Astrocyte of the hippocampus (primary cell): ENCODE measurements at regions not wholly inside any gene's neighbourhood (a gene's known extent, or its start where the extent isn't known, plus 50 kb on each side); places are given as distances from the start of the nearest gene placed in this dataset.
"Not testable (repeated sequence)": the region's sequence is repeated elsewhere in the genome, so short reads cannot be mapped to it uniquely, and the experiment has no call there.

ENCODE experiments used
- DNase-seq: peaks from one replicate; pipeline ENCODE4 v3.0.0; 2011; ENCODE audit warnings: low read depth, low spot score

DNA sequence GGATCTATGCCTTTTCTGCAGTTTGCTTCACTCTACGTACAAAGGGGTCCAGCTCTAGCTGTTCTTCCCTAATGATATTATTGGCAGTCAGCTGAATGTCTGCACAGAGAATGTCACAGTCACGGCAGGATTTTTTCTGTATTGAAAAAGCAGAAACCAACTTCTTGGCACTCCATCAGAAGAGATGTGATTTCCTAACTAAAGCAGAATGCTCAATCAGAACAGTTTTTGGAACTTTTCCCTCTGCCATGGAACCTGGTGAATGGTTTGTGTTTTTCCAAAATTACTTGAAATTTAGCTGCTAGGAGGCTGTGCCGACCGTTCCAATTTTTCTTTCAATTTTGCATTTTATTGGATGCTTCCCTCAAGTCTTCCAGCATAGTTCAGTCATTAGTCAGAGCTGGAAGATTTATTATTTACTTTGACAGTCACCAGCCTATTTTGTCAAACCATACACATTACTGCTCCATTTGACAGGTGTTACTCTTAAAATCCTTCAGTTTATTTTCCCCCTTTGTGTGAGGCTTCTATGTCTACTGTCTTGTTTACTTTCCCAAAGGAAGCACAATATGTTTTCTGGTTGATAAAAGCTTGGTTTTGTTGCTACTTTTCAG, 259.6 kb upstream of the EPHA7 start:
- peak; percentile 57 for DNase-seq

DNA sequence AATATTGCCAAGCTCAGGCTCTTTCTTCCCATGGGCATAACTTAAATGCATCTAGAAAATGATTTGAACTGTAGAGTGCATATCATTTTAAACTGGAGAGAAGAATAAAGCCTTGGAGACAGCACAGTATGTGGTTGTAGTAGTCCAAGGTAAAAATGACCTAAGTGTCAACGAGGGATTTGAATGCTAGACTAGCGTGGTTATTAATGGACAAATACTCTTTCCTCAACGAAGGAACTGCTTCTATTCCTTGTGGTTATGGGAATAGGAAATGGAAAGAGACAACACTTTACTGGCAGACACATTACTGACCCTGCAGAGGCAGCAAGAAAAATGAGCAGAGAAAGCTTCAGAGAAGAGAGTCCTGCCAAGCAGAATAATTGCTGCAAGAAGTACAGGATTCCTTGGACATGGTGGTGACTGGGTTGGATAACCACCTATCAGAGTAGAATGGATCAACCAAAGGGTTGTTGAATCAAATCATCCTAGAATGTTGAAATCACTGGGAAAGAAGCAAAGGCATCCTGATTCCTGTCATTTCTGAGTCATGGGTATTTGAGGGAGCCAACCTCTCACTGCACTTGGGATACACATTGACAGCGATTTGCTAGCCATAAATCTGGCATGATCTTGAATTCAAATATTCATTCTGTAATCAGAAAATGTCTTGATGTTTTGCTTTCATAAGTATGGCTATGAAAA, 258.1 kb upstream of the EPHA7 start:
- DNase-seq: no peak

DNA sequence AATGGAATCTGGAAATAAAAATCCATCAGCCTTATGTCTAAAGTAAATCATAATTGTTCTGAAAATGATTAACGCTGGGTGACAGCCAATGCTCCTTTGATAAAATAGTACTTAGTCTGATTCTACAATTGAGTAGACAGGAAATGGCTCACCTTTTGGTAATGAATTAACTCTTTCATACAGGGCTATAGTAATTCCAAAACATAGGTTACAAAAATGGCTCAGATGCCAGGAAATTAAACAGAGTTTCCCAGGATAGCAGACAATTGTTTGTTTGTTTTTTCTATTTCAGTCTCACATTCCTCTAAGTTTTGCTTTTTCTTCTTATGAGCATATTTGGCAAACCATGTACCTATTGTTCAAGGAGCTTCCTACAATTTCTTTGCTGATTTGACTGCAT, 257.2 kb upstream of the EPHA7 start:
- DNase-seq: no peak

DNA sequence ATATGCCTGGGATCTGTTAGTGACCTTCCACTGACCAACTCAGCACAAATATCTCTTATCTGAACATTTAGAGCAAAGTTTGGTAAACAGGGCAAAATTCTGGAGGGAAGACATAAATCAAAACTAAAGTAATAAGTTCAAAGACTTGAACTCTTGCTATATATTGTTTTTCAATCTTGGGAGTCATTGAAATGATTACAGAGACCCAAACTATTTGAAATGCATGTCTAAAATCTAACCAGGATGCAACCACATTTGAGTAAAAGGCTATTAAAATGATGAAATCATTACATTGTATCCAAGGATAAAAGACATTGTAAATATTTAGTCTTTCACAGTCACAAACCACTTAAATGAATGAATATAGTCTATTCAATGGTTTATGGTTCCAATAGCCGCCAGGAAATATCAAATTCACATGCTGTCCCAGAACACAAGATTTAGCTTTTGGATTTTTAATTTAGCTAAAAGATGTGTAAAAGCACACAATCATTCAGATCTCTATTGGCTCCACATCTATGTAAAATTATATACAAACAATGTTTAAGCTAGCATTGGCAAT, 256.6 kb upstream of the EPHA7 start:
- DNase-seq: no peak

DNA sequence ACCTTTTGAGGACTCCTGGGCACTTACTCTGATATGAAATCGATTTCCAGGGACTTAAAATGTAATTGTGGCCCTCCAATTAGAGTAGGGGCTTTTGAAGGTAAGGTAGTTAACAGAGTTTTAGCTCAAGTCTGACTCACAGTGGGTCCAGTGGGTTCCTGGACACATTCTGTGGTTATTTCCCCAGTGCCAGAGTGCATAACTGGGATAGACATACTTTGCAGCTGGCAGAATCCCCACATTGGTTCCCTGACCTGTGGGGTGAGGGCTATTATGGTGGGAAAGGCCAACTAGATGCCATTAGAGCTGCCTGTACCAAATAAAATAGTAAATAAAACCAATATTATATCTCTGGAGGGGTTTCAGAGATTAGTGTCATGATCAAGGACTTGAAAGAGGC, 243.8 kb upstream of the EPHA7 start:
- DNase-seq: peak; percentile 51

DNA sequence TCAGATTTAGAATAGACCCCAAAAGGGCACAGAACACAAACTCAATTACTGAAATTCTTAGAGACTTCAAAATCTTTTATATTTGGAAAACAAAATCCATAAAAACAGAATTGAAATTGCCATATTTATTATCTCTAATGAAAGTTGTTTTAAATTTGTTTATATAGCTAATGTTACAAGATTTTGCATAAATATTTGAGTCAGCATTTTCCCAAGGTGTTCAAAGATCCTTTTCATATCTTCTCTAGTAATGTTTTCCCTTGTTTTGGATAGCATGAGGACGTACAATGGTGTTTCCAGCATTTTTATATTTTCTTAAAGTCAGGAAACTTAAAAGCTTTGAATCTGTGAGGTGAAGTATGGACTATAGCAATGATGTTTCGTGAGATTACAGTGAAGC, 235.2 kb upstream of the EPHA7 start:
- DNase-seq: no peak

DNA sequence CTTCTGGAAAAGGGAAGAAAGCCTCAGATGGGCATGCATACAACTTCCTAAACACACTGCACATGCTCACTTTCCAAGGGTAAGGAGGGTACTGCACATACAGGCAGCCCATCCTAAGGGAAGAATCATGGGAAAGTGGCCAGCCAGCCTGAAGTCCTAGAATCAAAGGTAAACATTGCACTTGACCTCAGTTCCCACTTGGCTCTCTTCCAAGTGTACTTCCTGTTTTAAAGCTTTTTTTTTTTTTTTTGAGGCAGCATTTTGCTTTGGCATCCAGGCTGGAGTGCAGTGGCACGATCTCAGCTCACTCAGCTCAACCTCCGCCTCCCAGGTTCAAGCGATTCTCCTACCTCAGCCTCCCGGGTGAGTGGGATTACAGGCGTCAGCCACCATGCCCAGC, 225.3 kb upstream of the EPHA7 start:
- no peak for DNase-seq

DNA sequence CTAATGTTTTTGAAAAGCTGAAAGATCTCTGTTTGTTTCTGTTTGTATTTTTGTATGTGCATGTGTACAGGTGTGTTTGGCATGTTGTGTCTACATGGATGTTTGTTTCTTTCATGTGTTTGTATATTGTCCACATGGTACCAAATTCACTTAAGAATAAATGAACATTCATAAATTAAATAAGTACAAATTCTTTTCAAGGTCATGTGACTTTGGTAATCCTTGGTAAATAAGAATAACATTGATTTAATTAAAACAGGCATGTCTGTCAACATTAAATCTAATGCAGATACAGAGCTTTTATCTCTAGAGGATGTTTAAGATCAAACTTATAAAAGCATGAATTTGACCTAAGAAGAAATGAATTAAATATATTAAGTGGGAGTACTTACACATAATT, 219.8 kb upstream of the EPHA7 start:
- no peak for DNase-seq

DNA sequence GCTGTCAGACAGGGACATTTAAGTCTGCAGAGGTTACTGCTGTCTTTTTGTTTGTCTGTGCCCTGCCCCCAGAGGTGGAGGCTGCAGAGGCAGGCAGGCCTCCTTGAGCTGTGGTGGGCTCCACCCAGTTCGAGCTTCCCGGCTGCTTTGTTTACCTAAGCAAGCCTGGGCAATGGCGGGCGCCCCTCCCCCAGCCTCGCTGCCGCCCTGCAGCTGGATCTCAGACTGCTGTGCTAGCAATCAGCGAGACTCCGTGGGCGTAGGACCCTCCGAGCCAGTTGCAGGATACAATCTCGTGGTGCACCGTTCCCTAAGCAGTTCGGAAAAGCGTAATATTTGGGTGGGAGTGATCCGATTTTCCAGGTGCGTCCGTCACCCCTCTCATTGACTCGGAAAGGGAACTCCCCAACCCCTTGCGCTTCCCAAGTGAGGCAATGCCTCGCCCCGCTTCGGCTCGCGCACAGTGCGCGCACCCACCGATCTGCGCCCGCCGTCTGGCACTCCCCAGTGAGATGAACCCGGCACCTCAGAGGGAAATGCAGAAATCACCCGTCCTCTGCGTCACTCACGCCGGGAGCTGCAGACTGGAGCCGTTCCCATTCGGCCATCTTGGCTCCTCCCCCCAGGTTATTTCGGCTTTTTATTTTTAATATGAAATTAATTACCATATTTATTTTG, 217.8 kb upstream of the EPHA7 start:
- DNase-seq: not testable (repeated sequence)

DNA sequence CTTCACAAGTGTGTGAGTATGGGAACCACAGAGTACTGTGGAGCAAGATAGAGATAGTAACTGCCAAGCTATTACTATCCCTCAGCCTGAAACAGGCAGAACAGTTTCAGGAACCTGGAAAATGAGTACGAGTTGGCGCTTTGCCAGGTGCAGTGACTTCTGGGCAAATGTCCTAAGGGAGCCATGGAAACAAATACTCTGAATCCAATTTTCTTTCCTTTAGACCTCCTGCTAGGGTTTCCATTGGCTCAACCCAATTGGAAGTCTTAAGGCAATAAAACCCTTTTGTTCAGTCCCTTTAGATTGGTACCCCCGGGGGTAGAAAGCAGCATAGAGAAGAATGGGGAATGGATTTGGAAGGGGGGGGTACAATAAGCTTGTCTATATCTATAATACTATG, 205.0 kb upstream of the EPHA7 start:
- DNase-seq: peak; percentile 8

DNA sequence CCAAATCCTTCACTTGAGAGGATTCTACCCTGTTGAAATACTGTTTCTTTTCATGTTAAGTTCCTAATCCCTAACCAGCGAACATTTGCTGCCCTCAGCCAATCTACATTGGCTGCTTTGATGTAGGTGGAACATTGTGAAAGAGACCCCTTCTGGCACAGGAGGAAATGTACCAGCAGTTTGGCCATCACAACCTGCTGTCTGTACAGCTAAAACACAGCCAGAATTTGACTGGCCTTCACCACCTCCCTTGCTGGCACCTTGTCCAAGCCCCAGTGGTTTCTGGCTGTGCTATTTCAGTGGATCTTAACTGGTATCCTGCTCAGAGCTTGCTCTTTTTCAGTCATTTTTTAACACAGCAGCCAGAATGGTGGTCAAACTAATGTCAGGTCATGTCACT, 202.1 kb upstream of the EPHA7 start:
- DNase-seq: no peak

DNA sequence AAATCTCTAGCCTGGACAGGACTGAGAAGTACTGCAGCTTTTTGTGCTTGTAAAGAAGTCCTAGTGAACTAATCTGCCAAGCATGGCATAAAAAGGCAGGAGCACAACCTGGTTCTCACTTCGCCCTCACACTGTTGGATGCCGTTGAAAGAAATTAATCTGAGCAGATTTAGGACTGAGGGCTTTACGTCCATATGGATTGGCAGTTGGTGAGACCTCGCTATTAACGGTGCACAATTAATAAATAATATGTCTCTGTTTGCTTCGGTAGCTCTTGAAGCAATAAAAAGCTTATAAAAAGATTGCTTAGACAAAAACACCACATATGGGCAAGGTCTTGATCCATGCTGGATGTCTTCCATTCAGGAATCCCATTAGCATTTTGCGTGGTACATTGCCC, 185.6 kb upstream of the EPHA7 start:
- DNase-seq: no peak

DNA sequence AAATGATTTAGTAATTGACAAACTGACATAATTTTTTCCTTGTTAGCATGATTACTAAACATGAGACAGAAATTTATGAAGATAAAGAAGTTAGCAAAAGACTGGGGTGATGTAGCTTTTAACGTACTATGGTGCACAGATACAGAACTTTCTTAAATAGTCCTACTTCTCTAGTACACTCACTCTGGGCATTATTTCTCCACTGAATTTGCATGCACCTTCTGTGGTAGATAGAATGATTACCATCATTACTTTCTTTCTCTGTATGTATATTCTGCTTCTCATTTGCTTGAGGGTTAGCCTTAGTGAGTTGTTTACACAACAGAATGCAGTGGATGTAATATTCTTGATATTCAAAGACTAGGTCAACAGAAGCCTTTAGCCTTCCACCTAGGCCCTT, 173.1 kb upstream of the EPHA7 start:
- no peak for DNase-seq

DNA sequence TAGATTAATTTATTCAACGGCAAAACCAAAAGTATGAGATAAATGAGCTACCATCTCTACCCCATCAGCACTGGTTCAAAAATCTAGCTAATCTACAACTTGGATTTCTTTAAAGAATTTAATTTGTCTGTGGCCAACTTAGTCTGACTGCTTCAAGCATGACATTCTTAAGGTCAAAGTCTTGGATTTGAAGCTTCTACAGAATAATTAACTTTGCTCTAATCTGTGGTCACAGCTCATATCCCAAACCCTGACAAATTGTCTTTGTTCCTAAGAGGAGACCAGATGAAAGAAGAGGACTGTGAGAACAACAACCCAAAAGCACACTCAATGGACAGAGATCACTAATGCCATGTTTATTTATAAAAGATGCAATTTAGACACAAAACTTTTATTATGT, 166.9 kb upstream of the EPHA7 start:
- no peak for DNase-seq

DNA sequence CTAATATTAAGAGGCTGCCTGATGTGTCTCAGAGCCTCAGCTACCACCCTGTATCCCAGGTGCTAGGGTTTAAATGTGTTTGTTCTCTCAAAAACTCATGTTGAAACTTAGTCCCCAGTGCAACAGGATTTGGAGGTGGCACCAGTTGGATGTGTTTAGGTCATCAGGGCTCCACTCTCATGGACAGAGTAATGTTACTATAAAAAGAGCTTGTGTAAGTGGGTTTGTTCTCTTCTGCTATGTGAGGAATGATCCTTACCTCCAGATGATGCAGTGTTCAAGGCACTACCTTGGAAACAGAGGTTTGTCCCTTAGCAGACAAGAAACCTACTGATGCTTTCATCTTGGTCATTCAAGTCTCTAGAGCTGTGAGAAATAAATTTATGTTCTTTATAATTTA, 164.9 kb upstream of the EPHA7 start:
- no peak for DNase-seq

DNA sequence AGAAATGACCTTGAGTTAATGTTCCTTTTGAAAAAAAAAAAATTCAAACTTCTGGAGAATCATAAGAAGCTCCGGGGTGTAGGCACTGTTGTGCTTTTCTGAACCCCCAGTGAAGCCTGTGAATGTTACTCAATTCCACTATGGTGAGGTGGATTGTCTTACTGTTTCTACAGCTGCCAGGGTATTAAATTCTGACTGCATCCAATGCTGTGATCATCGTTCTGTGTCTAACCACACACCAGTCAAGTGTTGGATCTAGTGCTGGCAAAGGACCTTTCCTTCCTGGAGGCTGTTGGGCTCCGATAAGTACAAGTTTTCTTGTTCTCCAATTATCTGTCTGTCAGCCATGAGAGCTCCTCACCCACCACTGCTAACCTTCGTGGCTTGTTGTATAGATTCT, 162.0 kb upstream of the EPHA7 start:
- DNase-seq: peak; percentile 5

DNA sequence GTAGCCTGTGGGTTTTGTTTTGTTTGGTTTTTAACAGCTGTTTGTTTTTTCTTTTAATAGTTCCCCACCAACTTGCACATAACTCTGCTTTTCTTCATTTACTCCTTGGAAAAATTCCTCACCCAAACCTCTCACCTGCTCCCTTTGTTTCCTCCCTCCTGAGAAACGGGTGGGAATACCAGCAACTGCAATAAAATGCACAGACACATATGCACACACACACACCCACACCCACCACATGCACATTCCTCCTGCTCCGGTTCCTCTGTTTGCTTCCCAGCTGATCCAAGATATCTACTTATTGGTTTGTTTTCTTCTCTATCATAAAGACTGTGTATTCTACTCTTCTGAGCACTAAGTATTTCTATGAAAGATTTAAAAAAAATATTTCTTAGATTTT, 161.1 kb upstream of the EPHA7 start:
- no peak for DNase-seq

DNA sequence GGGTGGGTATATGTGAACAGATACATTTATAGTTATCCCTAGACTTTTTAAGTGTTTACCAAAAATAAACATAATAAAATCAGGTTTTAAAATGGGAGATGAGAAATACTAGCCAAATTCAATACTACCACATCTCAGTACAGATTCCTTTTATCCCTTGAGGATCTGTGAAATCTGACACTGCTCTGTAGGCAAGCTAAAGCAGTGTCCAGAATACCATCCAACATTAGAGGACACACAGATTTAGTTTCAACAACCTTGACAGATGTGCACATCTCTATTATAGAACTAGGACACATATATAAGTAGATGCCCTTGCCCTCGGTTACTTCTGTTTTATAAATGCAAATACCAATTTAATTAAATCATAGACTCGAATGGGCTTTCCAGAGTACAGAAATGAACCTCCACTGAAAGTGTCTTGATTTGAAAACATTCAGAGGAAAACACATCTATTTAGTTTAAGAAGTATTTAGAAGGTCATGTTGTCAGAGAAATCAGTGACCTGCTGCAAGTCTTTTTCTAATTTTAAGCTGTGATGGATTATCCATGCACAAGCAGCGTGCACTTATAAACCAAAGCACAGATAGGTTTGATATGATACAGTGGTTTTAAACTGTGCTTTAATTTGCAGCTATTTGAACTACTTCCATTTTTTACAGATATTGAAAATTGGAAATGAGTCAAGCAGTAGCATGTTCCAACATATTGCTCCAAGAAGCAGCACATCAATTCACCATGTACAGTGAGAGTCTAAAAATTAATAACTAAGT, 156.3 kb upstream of the EPHA7 start:
- DNase-seq: no peak

DNA sequence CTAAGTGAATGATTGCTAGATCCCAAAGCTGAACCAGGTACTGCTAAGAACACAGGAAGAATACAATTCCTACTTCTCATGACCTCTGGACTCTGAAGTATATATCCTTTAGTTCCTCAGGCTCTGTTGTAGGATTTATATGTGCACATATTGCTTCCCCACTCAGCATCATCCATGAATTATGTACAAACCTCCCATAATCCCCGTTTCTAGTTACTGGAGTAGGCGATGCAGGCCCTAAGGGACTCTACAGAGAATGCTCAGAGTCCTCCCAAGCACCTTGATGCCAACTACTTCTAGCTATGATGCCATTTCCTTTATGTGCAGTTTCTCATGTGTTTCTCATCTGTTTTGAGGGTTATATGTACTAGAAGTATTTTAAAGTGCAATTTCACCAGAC, 154.9 kb upstream of the EPHA7 start:
- no peak for DNase-seq

DNA sequence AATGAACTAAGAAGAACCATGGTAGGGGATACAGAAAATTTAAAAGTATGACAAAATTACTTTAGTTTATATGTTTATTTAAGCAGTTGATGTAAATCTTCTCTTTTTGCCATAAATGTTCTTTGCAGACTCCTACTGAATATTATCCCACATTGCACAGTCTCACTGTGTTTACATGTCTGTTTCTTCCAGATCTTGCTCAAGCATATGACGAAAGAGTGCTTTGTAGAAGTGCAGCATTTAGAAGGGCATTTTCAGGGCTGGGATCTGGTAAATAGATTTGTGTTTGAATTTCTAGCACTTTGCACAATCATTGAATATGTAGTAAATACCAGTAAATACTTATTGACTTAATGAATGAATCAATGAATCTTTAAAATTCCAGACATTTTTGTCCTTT, 152.0 kb upstream of the EPHA7 start:
- no peak for DNase-seq

DNA sequence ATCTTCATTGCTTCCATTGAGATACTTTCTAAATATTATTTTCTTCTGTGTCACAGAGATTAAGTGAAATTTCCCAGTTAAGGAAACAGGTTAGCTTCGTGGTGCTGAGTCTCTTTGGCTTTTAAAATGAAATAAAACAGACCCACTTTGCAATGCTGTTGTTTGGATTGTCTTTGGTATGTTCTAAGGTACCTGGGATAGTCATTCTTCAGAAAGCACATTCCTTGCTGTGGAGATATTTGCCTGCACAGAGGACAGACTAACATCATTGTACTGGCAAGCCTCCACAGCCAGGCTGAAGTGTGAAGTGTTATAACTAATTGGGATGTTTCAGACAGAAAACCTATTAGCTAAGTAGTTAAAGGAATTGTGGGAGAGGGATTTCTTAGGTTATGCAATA, 148.8 kb upstream of the EPHA7 start:
- DNase-seq: no peak

DNA sequence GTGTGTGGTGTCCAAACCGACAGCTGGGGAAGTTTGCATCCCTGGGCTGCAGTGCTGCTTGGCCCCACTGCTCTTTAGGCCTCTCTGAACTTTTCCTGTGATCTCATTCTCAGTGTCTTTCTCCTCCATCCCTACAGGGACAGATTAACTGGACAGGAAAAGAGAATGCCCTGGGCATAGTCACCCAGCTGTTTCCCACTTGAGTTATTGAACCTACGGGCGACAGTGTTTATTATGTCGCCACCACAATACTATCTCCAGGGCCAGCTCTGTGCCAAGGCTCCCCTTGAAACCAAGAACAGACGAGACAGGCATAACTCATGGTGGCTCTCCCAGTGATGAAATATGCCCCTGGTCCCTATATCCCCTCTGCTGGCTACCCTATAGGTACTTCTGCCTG, 147.8 kb upstream of the EPHA7 start:
- DNase-seq: no peak
